Smooth muscle cell (in vitro differentiated cells): ENCODE measurements at regions not wholly inside any gene's neighbourhood (a gene's known extent, or its start where the extent isn't known, plus 50 kb on each side); places are given as distances from the start of the nearest gene placed in this dataset.
"Not testable (repeated sequence)": the region's sequence is repeated elsewhere in the genome, so short reads cannot be mapped to it uniquely, and the experiment has no call there.

ENCODE experiments used
- DNase-seq: peaks from one replicate; lab custom pipeline; 2025; ENCODE audit not compliant: unreplicated experiment; lab: John Stamatoyannopoulos, UW
- H2AFZ ChIP-seq: fragments of 200-600 bp; sonication (generic); 2 replicates; pipeline ENCODE4 v1.6.0; 2016; ENCODE audit warnings: antibody characterized with exemption, low read depth, mild to moderate bottlenecking
- H3F3A ChIP-seq: fragments of 200-600 bp; sonication (generic); 2 replicates; pipeline ENCODE4 v1.6.0; 2017; ENCODE audit warnings: antibody characterized with exemption, low read depth
- H3K27ac ChIP-seq: fragments of 200-600 bp; sonication (generic); 2 replicates; pipeline ENCODE4 v1.5.1; 2016; ENCODE audit warnings: low read depth, mild to moderate bottlenecking
- H3K27me3 ChIP-seq: fragments of 200-600 bp; sonication (generic); 2 replicates; pipeline ENCODE4 v1.6.1; 2016; ENCODE audit warnings: low read depth, mild to moderate bottlenecking
- H3K36me3 ChIP-seq: fragments of 200-600 bp; sonication (generic); 2 replicates; pipeline ENCODE4 v1.5.1; 2016; ENCODE audit warnings: low read depth
- H3K4me1 ChIP-seq: fragments of 200-600 bp; sonication (generic); 2 replicates; pipeline ENCODE4 v1.5.1; 2016; ENCODE audit warnings: low read depth
- H3K4me2 ChIP-seq: fragments of 200-600 bp; sonication (generic); 2 replicates; pipeline ENCODE4 v1.6.0; 2016; ENCODE audit warnings: mild to moderate bottlenecking
- H3K4me3 ChIP-seq: fragments of 200-600 bp; sonication (generic); 2 replicates; pipeline ENCODE4 v1.5.1; 2016; ENCODE audit warnings: mild to moderate bottlenecking
- H3K79me2 ChIP-seq: fragments of 200-600 bp; sonication (generic); 2 replicates; pipeline ENCODE4 v1.6.0; 2016; ENCODE audit warnings: low read depth, mild to moderate bottlenecking
- H3K9ac ChIP-seq: fragments of 200-600 bp; sonication (generic); 2 replicates; pipeline ENCODE4 v1.6.0; 2016; ENCODE audit warnings: low read depth
- H3K9me3 ChIP-seq: fragments of 200-600 bp; sonication (generic); replicated peaks from 2 replicates; pipeline ENCODE4 v1.5.1; 2016; ENCODE audit warnings: low read depth
- H4K20me1 ChIP-seq: fragments of 200-600 bp; sonication (generic); 2 replicates; pipeline ENCODE4 v1.6.0; 2016; ENCODE audit warnings: low read depth
- WGBS: methylation state at CpG from one replicate; pipeline ENCODE4 v1.1.7; 2016; ENCODE audit warnings: low lambda C conversion rate; 5-methylcytosine and 5-hydroxymethylcytosine counted together
- TF ChIP-seq, protein P1 (sequence below): fragments of 200-600 bp; sonication (generic); IDR thresholded peaks from 2 replicates; pipeline ENCODE4 v1.5.1; 2017; ENCODE audit warnings: borderline replicate concordance, mild to moderate bottlenecking, antibody characterized with exemption; ENCODE audit not compliant: insufficient read depth, poor library complexity, severe bottlenecking

DNA sequence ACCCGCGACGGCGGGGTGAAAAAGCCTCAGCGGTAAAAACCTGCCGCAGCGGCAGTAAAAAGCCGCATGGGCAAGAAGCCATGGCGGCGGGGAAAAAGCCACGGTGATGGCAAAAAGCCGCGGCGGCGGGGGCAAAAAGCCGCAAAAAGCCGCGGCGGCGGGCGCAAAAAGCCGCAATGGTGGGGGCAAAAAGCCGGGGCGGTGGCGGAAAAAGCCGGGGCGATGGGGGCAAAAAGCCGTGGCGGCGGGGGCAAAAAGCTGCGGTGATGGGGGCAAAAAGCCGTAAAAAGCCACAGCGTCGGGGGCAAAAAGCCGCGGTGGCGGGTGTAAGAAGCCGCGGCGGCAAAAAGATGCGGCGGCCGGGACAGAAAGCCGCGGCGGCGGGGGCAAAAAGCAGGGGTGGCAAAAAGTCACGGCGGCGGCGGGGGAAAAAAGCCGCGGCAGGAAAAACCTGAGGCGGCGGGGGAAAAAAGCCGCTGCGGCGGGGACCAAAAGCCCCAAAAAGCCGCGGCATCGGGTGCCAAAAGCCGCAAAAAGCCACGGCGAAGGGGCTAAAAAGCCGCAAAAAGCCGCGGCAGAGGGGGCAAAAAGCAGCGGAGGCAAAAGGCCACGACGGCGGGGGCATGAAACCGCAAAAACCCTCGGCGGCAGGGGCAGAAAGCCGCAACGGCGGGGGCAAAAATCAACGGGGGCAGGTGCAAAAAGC lies 488.5 kb downstream of the ZNF33B start:
- Histone ChIP-seq H3K9ac (no peak overlapping the region), H3K27ac (no peak overlapping the region)
- TF ChIP-seq, protein P1, sequence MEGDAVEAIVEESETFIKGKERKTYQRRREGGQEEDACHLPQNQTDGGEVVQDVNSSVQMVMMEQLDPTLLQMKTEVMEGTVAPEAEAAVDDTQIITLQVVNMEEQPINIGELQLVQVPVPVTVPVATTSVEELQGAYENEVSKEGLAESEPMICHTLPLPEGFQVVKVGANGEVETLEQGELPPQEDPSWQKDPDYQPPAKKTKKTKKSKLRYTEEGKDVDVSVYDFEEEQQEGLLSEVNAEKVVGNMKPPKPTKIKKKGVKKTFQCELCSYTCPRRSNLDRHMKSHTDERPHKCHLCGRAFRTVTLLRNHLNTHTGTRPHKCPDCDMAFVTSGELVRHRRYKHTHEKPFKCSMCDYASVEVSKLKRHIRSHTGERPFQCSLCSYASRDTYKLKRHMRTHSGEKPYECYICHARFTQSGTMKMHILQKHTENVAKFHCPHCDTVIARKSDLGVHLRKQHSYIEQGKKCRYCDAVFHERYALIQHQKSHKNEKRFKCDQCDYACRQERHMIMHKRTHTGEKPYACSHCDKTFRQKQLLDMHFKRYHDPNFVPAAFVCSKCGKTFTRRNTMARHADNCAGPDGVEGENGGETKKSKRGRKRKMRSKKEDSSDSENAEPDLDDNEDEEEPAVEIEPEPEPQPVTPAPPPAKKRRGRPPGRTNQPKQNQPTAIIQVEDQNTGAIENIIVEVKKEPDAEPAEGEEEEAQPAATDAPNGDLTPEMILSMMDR: no peak

DNA sequence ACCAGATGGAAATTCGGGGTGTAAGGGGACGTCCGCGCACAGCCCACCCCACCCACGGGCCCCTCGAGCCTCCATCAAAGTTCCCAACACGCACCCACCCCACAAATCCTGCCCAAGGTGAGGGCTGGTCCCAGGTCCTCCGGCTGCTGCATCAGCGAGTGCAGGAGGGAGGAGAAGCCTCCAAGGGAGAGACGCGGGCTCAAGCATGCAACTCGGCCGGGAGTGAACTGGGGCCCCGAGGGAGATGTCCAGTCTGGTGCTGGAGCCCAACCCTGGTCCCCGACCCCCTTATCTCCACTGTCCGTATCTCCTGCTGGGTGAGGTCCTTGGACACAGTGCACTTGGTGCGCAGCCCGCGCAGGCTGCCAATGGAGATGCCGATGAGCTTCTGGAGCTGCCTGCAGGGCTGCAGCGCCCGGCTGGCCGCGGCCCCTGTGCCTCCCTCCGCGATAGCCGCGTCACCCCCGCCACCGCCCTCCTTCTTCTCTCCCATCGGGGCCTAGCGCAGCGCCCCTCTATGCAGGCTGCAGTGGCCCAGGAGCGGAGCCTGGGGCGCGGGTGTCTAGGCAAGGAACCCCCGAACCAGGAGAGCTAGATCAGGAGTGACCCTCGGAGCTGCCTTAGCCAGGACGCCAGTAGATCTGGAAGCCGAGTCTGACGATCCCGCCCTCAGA lies 489.2 kb downstream of the ZNF33B start:
- H3K9me3 ChIP-seq: peaks cover 9% of the 10 kb centered on the region
- TF ChIP-seq, protein P1: no peak
- H3K4me3 ChIP-seq: no peak overlapping the region
- 91% methylated on average over 38 of the region's 42 CpGs for WGBS
- no peak overlapping the region for H3K27ac ChIP-seq
- H4K20me1 ChIP-seq: no peaks in the 10 kb centered on the region
- peak; percentile 0 for DNase-seq
- H3K9ac ChIP-seq: no peak overlapping the region
- no peaks in the 10 kb centered on the region for H3K36me3 ChIP-seq
- no peaks in the 10 kb centered on the region for H3K4me1 ChIP-seq
- no peak overlapping the region for H2AFZ ChIP-seq
- no peaks in the 10 kb centered on the region for H3K79me2 ChIP-seq
- H3K27me3 ChIP-seq: no peaks in the 10 kb centered on the region
- no peak overlapping the region for H3K4me2 ChIP-seq
- no peaks in the 10 kb centered on the region for H3F3A ChIP-seq

More for the DNA sequence above, 488.5 kb downstream of the ZNF33B start:
- no peaks in the 10 kb centered on the region for H3K79me2 ChIP-seq
- no peaks in the 10 kb centered on the region for H3K27me3 ChIP-seq
- WGBS: 86% methylated on average over 78 of the region's 78 CpGs
- no peak for DNase-seq
- H2AFZ ChIP-seq: no peak overlapping the region
- H3K4me3 ChIP-seq: no peak overlapping the region
- H3K4me1 ChIP-seq: no peaks in the 10 kb centered on the region
- no peaks in the 10 kb centered on the region for H3K36me3 ChIP-seq
- H3K4me2 ChIP-seq: no peak overlapping the region
- H3F3A ChIP-seq: no peaks in the 10 kb centered on the region
- no peaks in the 10 kb centered on the region for H4K20me1 ChIP-seq
- H3K9me3 ChIP-seq: peaks cover 4% of the 10 kb centered on the region

DNA sequence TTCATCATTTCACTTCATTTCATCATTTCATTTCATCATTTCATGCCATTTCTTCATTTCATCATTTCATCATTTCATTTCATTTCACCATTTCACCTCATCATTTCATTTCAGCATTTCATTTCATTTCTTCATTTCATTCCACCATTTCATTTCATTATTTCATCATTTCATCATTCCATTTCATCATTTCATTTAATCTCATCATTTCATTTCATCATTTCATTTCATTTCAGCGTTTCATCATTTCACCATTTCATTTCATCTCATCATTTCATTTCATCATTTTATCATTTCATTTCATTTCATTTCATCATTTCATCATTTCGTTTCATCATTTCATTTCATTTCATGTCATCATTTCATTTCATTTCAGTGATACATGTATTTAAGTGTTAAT lies 492.2 kb downstream of the ZNF33B start:
- not testable (repeated sequence) for H3K79me2 ChIP-seq, H3K4me2 ChIP-seq
- 70% methylated on average over 2 of the region's 2 CpGs for WGBS

DNA sequence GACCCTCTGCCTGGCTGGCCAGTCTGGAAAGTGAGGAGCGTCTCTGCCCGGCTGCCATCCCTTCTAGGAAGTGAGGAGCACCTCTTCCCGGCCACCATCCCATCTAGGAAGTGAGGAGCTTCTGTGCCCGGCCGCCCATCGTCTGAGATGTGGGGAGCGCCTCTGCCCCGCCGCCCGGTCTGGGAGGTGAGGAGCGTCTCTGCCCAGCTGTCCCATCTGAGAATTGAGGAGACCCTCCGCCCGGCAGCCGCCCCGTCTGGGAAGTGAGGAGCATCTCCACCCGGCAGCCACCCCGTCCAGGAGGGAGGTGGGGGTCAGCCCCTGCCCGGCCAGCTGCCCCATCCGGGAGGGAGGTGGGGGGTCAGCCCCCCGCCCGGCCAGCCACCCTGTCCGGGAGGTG lies 500.3 kb downstream of the ZNF33B start:
- not testable (repeated sequence) for H3K4me3 ChIP-seq, H2AFZ ChIP-seq, H3K9ac ChIP-seq, H3F3A ChIP-seq, H3K4me1 ChIP-seq, H3K79me2 ChIP-seq, H4K20me1 ChIP-seq, H3K9me3 ChIP-seq, H3K36me3 ChIP-seq, H3K27me3 ChIP-seq, H3K4me2 ChIP-seq, H3K27ac ChIP-seq, DNase-seq
- 91% methylated on average over 10 of the region's 22 CpGs for WGBS

More for the DNA sequence above, 492.2 kb downstream of the ZNF33B start:
- not testable (repeated sequence) for H3K4me3 ChIP-seq, H3K27ac ChIP-seq, H4K20me1 ChIP-seq, H3F3A ChIP-seq, H3K9ac ChIP-seq, DNase-seq, H3K36me3 ChIP-seq, H3K9me3 ChIP-seq, H2AFZ ChIP-seq, H3K4me1 ChIP-seq, H3K27me3 ChIP-seq
